DOHH2 (cell line): ENCODE measurements at regions not wholly inside any gene's neighbourhood (a gene's known extent, or its start where the extent isn't known, plus 50 kb on each side); places are given as distances from the start of the nearest gene placed in this dataset.

ENCODE experiments used
- H3F3A ChIP-seq: fragments of 200-600 bp; sonication (generic), shearing (Covaris generic); 2 replicates; pipeline ENCODE4 v1.6.0; 2016; ENCODE audit warnings: antibody characterized with exemption, mild to moderate bottlenecking; ENCODE audit not compliant: control insufficient read depth, insufficient read depth
- H3K27ac ChIP-seq: fragments of 200-600 bp; sonication (generic); 2 replicates; pipeline ENCODE4 v1.5.1; 2014; ENCODE audit warnings: low read depth, mild to moderate bottlenecking, low read length, moderate library complexity
- H3K27me3 ChIP-seq: fragments of 200-600 bp; sonication (generic); 2 replicates; pipeline ENCODE4 v1.6.1; 2014; ENCODE audit warnings: mild to moderate bottlenecking, low read length, mixed read lengths; ENCODE audit not compliant: control insufficient read depth
- H3K36me3 ChIP-seq: fragments of 200-600 bp; sonication (generic); 2 replicates; pipeline ENCODE4 v1.6.1; 2014; ENCODE audit warnings: mild to moderate bottlenecking, low read length, moderate library complexity, mixed read lengths; ENCODE audit not compliant: control insufficient read depth
- H3K4me1 ChIP-seq: fragments of 200-600 bp; sonication (generic); 2 replicates; pipeline ENCODE4 v1.6.1; 2014; ENCODE audit warnings: mild to moderate bottlenecking, low read length, mixed read lengths; ENCODE audit not compliant: control insufficient read depth
- H3K4me2 ChIP-seq: fragments of 200-600 bp; sonication (generic); 2 replicates; pipeline ENCODE4 v1.6.0; 2014; ENCODE audit warnings: mild to moderate bottlenecking, low read length, moderate library complexity
- H3K4me3 ChIP-seq: fragments of 200-600 bp; sonication (generic); 2 replicates; pipeline ENCODE4 v1.5.1; 2014; ENCODE audit warnings: mild to moderate bottlenecking, low read length, mixed read lengths
- H3K79me2 ChIP-seq: fragments of 200-600 bp; sonication (generic); 2 replicates; pipeline ENCODE4 v1.6.1; 2014; ENCODE audit warnings: mild to moderate bottlenecking, low read length, mixed read lengths; ENCODE audit not compliant: control insufficient read depth
- H3K9me2 ChIP-seq: fragments of 200-600 bp; sonication (generic); replicated peaks from 2 replicates; pipeline ENCODE4 v1.6.1; 2014; ENCODE audit warnings: mild to moderate bottlenecking, low read length, mixed read lengths; ENCODE audit not compliant: control insufficient read depth
- H3K9me3 ChIP-seq: fragments of 200-600 bp; sonication (generic); 2 replicates; pipeline ENCODE4 v1.6.1; 2014; ENCODE audit warnings: antibody characterized with exemption, low read length, mixed read lengths; ENCODE audit not compliant: control insufficient read depth, insufficient read depth
- H4K20me1 ChIP-seq: fragments of 200-600 bp; sonication (generic); 2 replicates; pipeline ENCODE4 v1.6.0; 2014; ENCODE audit warnings: low read depth, mild to moderate bottlenecking, antibody characterized with exemption, low read length, moderate library complexity; ENCODE audit not compliant: control insufficient read depth, insufficient read depth
- CTCF ChIP-seq: fragments of 200-600 bp; sonication (generic); IDR thresholded peaks from one replicate; pipeline ENCODE4 v1.5.1; 2014; ENCODE audit warnings: antibody characterized with exemption, mild to moderate bottlenecking, low read depth, low read length; ENCODE audit not compliant: poor library complexity, severe bottlenecking
- EZH2phosphoT487 ChIP-seq: fragments of 200-600 bp; sonication (generic); IDR thresholded peaks from 2 replicates; pipeline ENCODE4 v1.6.1; 2017; ENCODE audit warnings: borderline replicate concordance, mild to moderate bottlenecking, antibody characterized with exemption, low read length, moderate library complexity, mixed read lengths

GRCh38 chrY:19067435-19067834 is 293.9 kb upstream of the HSFY2 start:
- Histone ChIP-seq H3K4me3 (no peak overlapping the region), H3K27me3 (no peaks in the 10 kb centered on the region), H3K9me2 (no peaks in the 10 kb centered on the region), H4K20me1 (no peaks in the 10 kb centered on the region), H3K4me2 (no peak overlapping the region), H3K4me1 (no peaks in the 10 kb centered on the region), H3K79me2 (no peaks in the 10 kb centered on the region), H3K9me3 (no peaks in the 10 kb centered on the region), H3K36me3 (no peaks in the 10 kb centered on the region), H3K27ac (no peak overlapping the region), H3F3A (no peaks in the 10 kb centered on the region)
- TF ChIP-seq CTCF: no peak
- TF ChIP-seq EZH2phosphoT487: no peak

DNA sequence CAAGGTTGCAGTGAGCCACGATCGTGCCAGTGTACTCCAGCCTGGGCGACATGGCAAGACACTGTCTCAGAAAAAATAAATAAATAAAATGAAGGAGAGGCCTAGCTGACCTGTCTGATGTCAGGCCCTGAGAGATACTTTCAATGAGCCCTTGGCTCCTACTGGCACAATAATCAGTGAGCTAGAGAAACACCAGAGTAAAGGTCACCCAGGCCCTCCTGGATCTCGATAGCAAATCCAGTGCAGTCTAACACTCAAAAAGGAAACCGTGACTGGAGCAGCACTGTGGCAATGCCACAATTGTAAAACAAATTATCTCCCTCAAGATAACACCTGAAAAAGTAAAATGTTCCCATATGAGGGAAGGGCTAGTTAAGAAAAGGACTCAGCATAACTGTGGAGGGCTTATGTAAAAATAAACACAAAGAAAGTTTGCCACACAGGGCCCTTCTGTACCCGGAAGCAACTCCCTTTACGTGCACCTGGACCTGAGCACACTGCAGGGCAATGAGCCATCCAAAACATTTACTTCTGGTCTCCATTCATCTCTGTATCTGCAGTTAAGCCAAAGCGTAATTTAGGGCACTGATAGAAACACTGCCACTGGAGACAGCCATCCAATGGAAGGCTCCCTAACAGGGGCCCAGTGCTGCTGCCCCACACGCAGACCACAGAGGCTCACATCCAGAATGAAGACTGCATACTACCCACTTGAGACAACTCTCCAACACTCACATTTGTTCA is 293.1 kb upstream of the HSFY2 start:
- no peaks in the 10 kb centered on the region for H3K79me2 ChIP-seq

DNA sequence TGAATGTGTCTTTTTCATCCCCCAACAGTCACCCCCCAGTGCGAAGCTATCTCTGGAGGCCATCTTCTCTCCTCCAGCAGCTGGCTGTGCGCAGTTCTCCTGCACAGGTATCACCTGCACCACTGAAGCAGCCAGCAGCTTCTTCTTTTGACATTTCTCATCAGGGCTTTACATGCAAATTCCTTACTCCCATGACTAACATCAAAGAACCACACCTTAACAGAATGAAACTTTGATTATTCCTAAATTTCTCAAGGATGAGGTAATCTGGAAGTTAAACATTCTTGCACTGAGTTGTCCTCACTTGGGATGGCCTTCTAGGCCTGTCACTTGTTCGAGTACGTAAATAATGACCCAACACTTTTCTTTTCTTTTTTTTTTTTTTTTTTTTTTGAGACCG is 291.6 kb upstream of the HSFY2 start:
- H3K4me1 ChIP-seq: no peaks in the 10 kb centered on the region
- H3K9me2 ChIP-seq: no peaks in the 10 kb centered on the region
- H3K4me2 ChIP-seq: no peak overlapping the region
- no peaks in the 10 kb centered on the region for H3K79me2 ChIP-seq
- H3K4me3 ChIP-seq: no peak overlapping the region
- H3K9me3 ChIP-seq: no peaks in the 10 kb centered on the region
- TF ChIP-seq EZH2phosphoT487 (no peak), CTCF (no peak)
- no peaks in the 10 kb centered on the region for H3F3A ChIP-seq
- H3K36me3 ChIP-seq: no peaks in the 10 kb centered on the region
- H3K27ac ChIP-seq: no peak overlapping the region
- H3K27me3 ChIP-seq: no peaks in the 10 kb centered on the region
- H4K20me1 ChIP-seq: no peaks in the 10 kb centered on the region

More for the DNA sequence above, 293.1 kb upstream of the HSFY2 start:
- no peak overlapping the region for H3K4me2 ChIP-seq
- no peak overlapping the region for H3K27ac ChIP-seq
- H3F3A ChIP-seq: no peaks in the 10 kb centered on the region
- TF ChIP-seq CTCF (no peak), EZH2phosphoT487 (no peak)
- no peaks in the 10 kb centered on the region for H4K20me1 ChIP-seq
- no peaks in the 10 kb centered on the region for H3K4me1 ChIP-seq
- H3K4me3 ChIP-seq: no peak overlapping the region
- no peaks in the 10 kb centered on the region for H3K27me3 ChIP-seq
- no peaks in the 10 kb centered on the region for H3K36me3 ChIP-seq
- H3K9me2 ChIP-seq: no peaks in the 10 kb centered on the region
- no peaks in the 10 kb centered on the region for H3K9me3 ChIP-seq
